Hematopoietic multipotent progenitor cell (in vitro differentiated cells): ENCODE measurements at regions not wholly inside any gene's neighbourhood (a gene's known extent, or its start where the extent isn't known, plus 50 kb on each side); places are given as distances from the start of the nearest gene placed in this dataset.

Experiments
- DNase-seq, 3 donors: peaks; one replicate each; pipeline ENCODE4 v3.0.0-alpha.2; 2011 to 2015; ENCODE audit warnings: low read depth in 2 of 3, low spot score in 2 of 3

- no peak for DNase-seq
Measured at GRCh38 chr17:63365366-63366240, 80.5 kb downstream of the CYB561 start.

GRCh38 chr17:63366241-63366566 is 79.9 kb downstream of the CYB561 start:
- no peak for DNase-seq

- no peak for DNase-seq
Measured at GRCh38 chr17:63369233-63369632, 76.9 kb downstream of the CYB561 start.

- no peak for DNase-seq
Measured at GRCh38 chr17:63370696-63371095, 75.4 kb downstream of the CYB561 start.

- no peak for DNase-seq
Measured at GRCh38 chr17:63376949-63377348, 69.2 kb downstream of the CYB561 start.

- peak in 2 of 3 donors; percentile 29 to 65 for DNase-seq
Measured at GRCh38 chr17:63378411-63379375, 67.4 kb downstream of the CYB561 start.

GRCh38 chr17:63379636-63380035 is 66.5 kb downstream of the CYB561 start:
- no peak for DNase-seq

GRCh38 chr17:63381101-63381729 is 64.9 kb downstream of the CYB561 start:
- peak in 1 of 3 donors; percentile 40 for DNase-seq

GRCh38 chr17:63382136-63382535 is 64.0 kb downstream of the CYB561 start:
- DNase-seq, result no peak
